ENCODE measurements at regions not wholly inside any gene's neighbourhood (a gene's known extent, or its start where the extent isn't known, plus 50 kb on each side); places are given as distances from the start of the nearest gene placed in this dataset.

- H2AFZ ChIP-seq (ENCODE audit: low read length) = no peak overlapping the region
- H3K4me3 ChIP-seq (ENCODE audit: low read length) = no peak overlapping the region
- H3K36me3 ChIP-seq (replicated peaks; ENCODE audit: insufficient read depth, low read length) = no peaks in the 10 kb centered on the region
- no peaks in the 10 kb centered on the region for H4K20me1 ChIP-seq (ENCODE audit: insufficient read depth, low read length)
- H3K9ac ChIP-seq (ENCODE audit: low read length) = no peak overlapping the region
- H3K4me1 ChIP-seq (ENCODE audit: low read length) = peaks cover 9% of the 10 kb centered on the region
- peak; percentile 69 for DNase-seq
- TF ChIP-seq EZH2phosphoT487 (IDR thresholded peaks at IDR 0.05; ENCODE audit: low read length) = no peak
- peak; percentile 79 for TF ChIP-seq CTCF (IDR thresholded peaks at IDR 0.05; ENCODE audit: low read length)
- H3K27ac ChIP-seq (ENCODE audit: low read length) = no peak overlapping the region
- no peaks in the 10 kb centered on the region for H3F3A ChIP-seq (ENCODE audit: insufficient read depth, low read length)
- no peaks in the 10 kb centered on the region for H3K9me2 ChIP-seq (replicated peaks; ENCODE audit: insufficient read depth, low read length)
- H3K4me2 ChIP-seq (ENCODE audit: low read depth, low read length) = no peak overlapping the region
- H3K27me3 ChIP-seq (replicated peaks; ENCODE audit: insufficient read depth, low read length) = no peaks in the 10 kb centered on the region
- H3K9me3 ChIP-seq (replicated peaks; ENCODE audit: insufficient read depth, low read length) = no peaks in the 10 kb centered on the region
- H3K79me2 ChIP-seq (ENCODE audit: low read length) = peaks cover 23% of the 10 kb centered on the region
These were observed 126.9 kb upstream of the GPRIN3 start for GRCh38 chr4:89434364-89434988.

- H3K4me3 ChIP-seq (ENCODE audit: low read length) = no peak overlapping the region
- H3F3A ChIP-seq (ENCODE audit: insufficient read depth, low read length) = no peaks in the 10 kb centered on the region
- H3K4me1 ChIP-seq (ENCODE audit: low read length) = no peaks in the 10 kb centered on the region
- H3K79me2 ChIP-seq (ENCODE audit: low read length) = no peaks in the 10 kb centered on the region
- H3K27me3 ChIP-seq (replicated peaks; ENCODE audit: insufficient read depth, low read length) = no peaks in the 10 kb centered on the region
- H3K27ac ChIP-seq (ENCODE audit: low read length) = no peak overlapping the region
- TF ChIP-seq CTCF (IDR thresholded peaks at IDR 0.05; ENCODE audit: low read length) = no peak
- no peak for TF ChIP-seq EZH2phosphoT487 (IDR thresholded peaks at IDR 0.05; ENCODE audit: low read length)
- TF ChIP-seq EZH2 (optimal IDR thresholded peaks at IDR 0.05; ENCODE audit: low read depth, low read length) = no peak
- no peak overlapping the region for H2AFZ ChIP-seq (ENCODE audit: low read length)
- no peaks in the 10 kb centered on the region for H4K20me1 ChIP-seq (ENCODE audit: insufficient read depth, low read length)
- DNase-seq = no peak
- H3K9ac ChIP-seq (ENCODE audit: low read length) = no peak overlapping the region
- no peaks in the 10 kb centered on the region for H3K9me3 ChIP-seq (replicated peaks; ENCODE audit: insufficient read depth, low read length)
- H3K36me3 ChIP-seq (replicated peaks; ENCODE audit: insufficient read depth, low read length) = no peaks in the 10 kb centered on the region
- no peak overlapping the region for H3K4me2 ChIP-seq (ENCODE audit: low read depth, low read length)
- H3K9me2 ChIP-seq (replicated peaks; ENCODE audit: insufficient read depth, low read length) = no peaks in the 10 kb centered on the region
These were observed 120.2 kb upstream of the GPRIN3 start for GRCh38 chr4:89427782-89428181.

GRCh38 chr4:89425023-89425422 is 117.4 kb upstream of the GPRIN3 start:
- no peak overlapping the region for H3K4me2 ChIP-seq (ENCODE audit: low read depth, low read length)
- no peak for TF ChIP-seq CTCF (IDR thresholded peaks at IDR 0.05; ENCODE audit: low read length)
- no peak for TF ChIP-seq EZH2phosphoT487 (IDR thresholded peaks at IDR 0.05; ENCODE audit: low read length)
- no peak for TF ChIP-seq EZH2 (optimal IDR thresholded peaks at IDR 0.05; ENCODE audit: low read depth, low read length)

More at GRCh38 chr4:89425023-89425422, 117.4 kb upstream of the GPRIN3 start:
- DNase-seq = no peak
- Histone ChIP-seq H3K79me2 (ENCODE audit: low read length) (no peaks in the 10 kb centered on the region), H3K4me3 (ENCODE audit: low read length) (no peak overlapping the region), H2AFZ (ENCODE audit: low read length) (no peak overlapping the region), H3K27me3 (replicated peaks; ENCODE audit: insufficient read depth, low read length) (no peaks in the 10 kb centered on the region), H3K4me1 (ENCODE audit: low read length) (no peaks in the 10 kb centered on the region), H4K20me1 (ENCODE audit: insufficient read depth, low read length) (no peaks in the 10 kb centered on the region), H3F3A (ENCODE audit: insufficient read depth, low read length) (no peaks in the 10 kb centered on the region), H3K36me3 (replicated peaks; ENCODE audit: insufficient read depth, low read length) (no peaks in the 10 kb centered on the region), H3K9ac (ENCODE audit: low read length) (no peak overlapping the region), H3K9me2 (replicated peaks; ENCODE audit: insufficient read depth, low read length) (no peaks in the 10 kb centered on the region), H3K9me3 (replicated peaks; ENCODE audit: insufficient read depth, low read length) (no peaks in the 10 kb centered on the region), H3K27ac (ENCODE audit: low read length) (no peak overlapping the region)

All from MM.1S (cell line).